Testis (tissue), 2 donors: ENCODE measurements at regions not wholly inside any gene's neighbourhood (a gene's known extent, or its start where the extent isn't known, plus 50 kb on each side); places are given as distances from the start of the nearest gene placed in this dataset.

Experiments
- DNase-seq: peaks from one replicate; pipeline ENCODE4 v3.0.0-alpha.2; 2019
- H3K27ac ChIP-seq, 2 donors: fragments of 200-600 bp; sonication (generic); one replicate each; pipeline ENCODE4 v1.5.1; 2019
- H3K27me3 ChIP-seq: fragments of 200-600 bp; sonication (generic); one replicate; pipeline ENCODE4 v1.5.1; 2019
- H3K36me3 ChIP-seq: fragments of 200-600 bp; sonication (generic); one replicate; pipeline ENCODE4 v1.5.1; 2017; ENCODE audit warnings: low read depth; ENCODE audit errors: missing control alignments
- H3K4me1 ChIP-seq: fragments of 200-600 bp; sonication (generic); one replicate; pipeline ENCODE4 v1.5.1; 2019
- H3K4me3 ChIP-seq, 2 donors: fragments of 200-600 bp; sonication (generic); one replicate each; pipeline ENCODE4 v1.5.1; 2017 to 2019
- H3K9me3 ChIP-seq: fragments of 200-600 bp; sonication (generic); one replicate; pipeline ENCODE4 v1.5.1; 2017
- POLR2A ChIP-seq: fragments of 450-650 bp; IDR thresholded peaks from one replicate; pipeline ENCODE4 v1.6.1; 2017; ENCODE audit warnings: antibody characterized with exemption, mild to moderate bottlenecking, moderate library complexity
- WGBS, 2 donors: methylation state at CpG; one replicate each; pipeline ENCODE4 v1.1.5; 2018; 5-methylcytosine and 5-hydroxymethylcytosine counted together
- intact Hi-C: fragments of 100-400 bp; cut with DNase I; formaldehyde crosslinking; loops from one replicate; pipeline ENCODE4 v1.15.1; 2023; ENCODE audit warnings: low total_unique reads
- TF ChIP-seq, protein P1 (sequence below), 3 experiments: fragments of 450-650 bp in 2 of 3; fragments of 200-600 bp in 1 of 3; sonication (generic) in 1 of 3; IDR thresholded peaks; one replicate each; pipeline ENCODE4 v1.5.1; 2016 to 2019; ENCODE audit warnings: antibody characterized with exemption in 3 of 3, mild to moderate bottlenecking in 2 of 3, moderate library complexity in 1 of 3

DNA sequence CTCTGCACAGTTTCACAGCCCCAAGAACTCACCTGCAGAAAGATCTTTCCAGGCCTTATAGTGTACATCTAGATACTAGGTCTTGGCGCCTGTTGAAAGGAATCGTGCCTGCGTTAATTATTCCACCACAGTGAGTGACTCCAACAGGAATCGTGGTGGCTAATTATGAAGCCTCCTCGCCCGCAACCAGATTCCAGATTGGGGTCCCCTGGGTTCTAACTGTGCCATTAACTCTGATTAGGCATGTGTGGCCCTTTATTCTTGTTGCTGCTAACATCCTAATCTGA is 295.3 kb upstream of the MAF start:
- no peaks in the 10 kb centered on the region for H3K4me1 ChIP-seq
- intact Hi-C loops: no loop called here
- DNase-seq: no peak
- WGBS, 2 donors: 86 to 90% methylated on average over 6 of the region's 6 CpGs
- H3K27me3 ChIP-seq: no peaks in the 10 kb centered on the region
- H3K36me3 ChIP-seq: no peaks in the 10 kb centered on the region
- H3K27ac ChIP-seq: no peak overlapping the region
- no peak overlapping the region for H3K4me3 ChIP-seq
- TF ChIP-seq POLR2A: no peak
- TF ChIP-seq, protein P1, sequence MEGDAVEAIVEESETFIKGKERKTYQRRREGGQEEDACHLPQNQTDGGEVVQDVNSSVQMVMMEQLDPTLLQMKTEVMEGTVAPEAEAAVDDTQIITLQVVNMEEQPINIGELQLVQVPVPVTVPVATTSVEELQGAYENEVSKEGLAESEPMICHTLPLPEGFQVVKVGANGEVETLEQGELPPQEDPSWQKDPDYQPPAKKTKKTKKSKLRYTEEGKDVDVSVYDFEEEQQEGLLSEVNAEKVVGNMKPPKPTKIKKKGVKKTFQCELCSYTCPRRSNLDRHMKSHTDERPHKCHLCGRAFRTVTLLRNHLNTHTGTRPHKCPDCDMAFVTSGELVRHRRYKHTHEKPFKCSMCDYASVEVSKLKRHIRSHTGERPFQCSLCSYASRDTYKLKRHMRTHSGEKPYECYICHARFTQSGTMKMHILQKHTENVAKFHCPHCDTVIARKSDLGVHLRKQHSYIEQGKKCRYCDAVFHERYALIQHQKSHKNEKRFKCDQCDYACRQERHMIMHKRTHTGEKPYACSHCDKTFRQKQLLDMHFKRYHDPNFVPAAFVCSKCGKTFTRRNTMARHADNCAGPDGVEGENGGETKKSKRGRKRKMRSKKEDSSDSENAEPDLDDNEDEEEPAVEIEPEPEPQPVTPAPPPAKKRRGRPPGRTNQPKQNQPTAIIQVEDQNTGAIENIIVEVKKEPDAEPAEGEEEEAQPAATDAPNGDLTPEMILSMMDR (IDR thresholded peaks at IDR 0.05): no peak
- H3K9me3 ChIP-seq: no peaks in the 10 kb centered on the region

DNA sequence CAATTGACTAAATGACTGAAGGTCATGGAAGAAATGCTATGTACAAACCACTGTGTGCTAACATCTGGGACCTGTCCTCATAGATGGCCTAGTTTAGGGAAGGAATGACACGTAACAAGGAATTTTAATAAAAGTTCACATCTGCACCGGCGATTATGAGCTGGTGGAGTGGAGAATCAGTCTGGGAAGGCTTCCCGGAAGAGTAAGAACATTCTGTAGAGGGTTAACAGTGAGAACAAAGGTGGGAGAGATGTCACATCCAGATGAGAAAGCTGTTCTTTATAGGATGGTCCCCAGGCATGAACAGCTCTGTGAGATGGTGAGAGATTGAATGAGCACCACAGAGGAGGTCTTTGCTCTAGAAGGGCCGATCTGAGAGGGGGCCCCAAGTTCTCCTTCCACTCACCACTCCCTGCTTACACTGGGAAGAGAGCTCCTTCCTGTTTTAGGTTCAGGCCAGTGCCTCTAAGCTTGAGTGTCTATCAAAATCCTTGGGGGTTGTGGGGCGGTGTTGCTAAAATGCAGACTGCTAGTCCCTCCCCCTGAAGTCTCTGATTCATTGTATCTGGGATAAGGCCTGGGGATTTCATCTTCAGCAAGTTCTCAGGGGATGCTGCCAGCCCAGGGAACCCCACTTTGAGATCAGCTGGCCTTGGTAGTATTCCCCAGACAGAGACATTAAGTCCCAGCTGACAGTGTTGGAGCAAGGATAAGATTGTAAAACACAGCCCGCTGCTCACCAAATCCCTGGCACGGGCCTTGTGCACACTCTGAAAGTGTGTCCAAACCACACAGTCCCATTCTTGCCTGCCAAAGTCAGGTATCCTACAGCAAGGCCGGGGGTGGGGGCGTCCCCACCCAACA is 294.7 kb upstream of the MAF start:
- TF ChIP-seq, protein P1 (IDR thresholded peaks at IDR 0.05): no peak
- TF ChIP-seq POLR2A: no peak
- Histone ChIP-seq H3K36me3 (no peaks in the 10 kb centered on the region), H3K4me1 (no peaks in the 10 kb centered on the region), H3K27ac (no peak overlapping the region), H3K27me3 (no peaks in the 10 kb centered on the region), H3K4me3 (no peak overlapping the region), H3K9me3 (no peaks in the 10 kb centered on the region)
- intact Hi-C loops: no loop called here
- WGBS, 2 donors: 91 to 97% methylated on average over 7 to 10 of the region's 10 CpGs
- no peak for DNase-seq

DNA sequence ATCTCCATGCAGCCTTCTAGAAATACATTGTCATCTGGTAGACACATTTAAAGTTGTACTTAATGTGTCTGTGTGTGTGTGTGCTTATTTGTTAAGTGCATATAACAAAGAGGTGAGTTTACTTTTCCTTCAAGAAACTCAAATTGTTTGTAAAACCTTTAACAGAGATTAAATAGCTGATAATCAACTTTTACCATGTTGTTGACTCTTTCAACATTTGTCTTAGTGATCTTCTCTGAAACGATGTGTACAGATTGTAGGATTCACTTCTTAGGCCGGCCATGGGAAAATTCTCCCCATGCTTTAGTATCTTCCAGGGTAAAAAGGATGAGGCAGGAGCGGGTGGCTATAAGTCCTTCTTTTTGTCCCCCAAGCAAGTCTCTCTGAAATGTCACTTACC is 292.9 kb upstream of the MAF start:
- no peak for DNase-seq
- WGBS, 2 donors: 78 to 92% methylated on average over 3 of the region's 3 CpGs
- no peak overlapping the region for H3K27ac ChIP-seq
- H3K36me3 ChIP-seq: no peaks in the 10 kb centered on the region
- H3K27me3 ChIP-seq: no peaks in the 10 kb centered on the region
- H3K9me3 ChIP-seq: no peaks in the 10 kb centered on the region
- intact Hi-C loops: no loop called here
- TF ChIP-seq, protein P1 (IDR thresholded peaks at IDR 0.05): no peak
- TF ChIP-seq POLR2A: no peak
- no peaks in the 10 kb centered on the region for H3K4me1 ChIP-seq
- no peak overlapping the region for H3K4me3 ChIP-seq

DNA sequence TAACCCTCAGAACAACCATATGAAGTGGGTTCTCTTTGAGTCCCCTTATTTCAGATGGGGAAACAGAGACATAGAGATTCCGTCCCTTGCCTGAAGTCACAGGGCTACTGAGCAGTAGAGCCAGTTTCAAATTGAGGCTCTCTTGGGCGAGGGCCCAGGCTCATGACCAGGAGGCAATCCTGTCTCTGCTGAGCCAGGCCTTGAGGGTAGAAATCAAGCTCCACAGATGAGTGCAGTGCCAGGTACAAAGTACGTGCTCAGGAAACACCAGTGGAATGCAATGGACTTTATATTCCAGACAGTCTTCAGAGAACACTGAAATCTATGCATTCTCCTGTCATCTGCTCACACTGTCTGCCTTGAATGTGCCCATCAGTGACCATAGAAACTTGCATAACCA is 291.7 kb upstream of the MAF start:
- no peak for DNase-seq
- H3K4me1 ChIP-seq: no peaks in the 10 kb centered on the region
- no peaks in the 10 kb centered on the region for H3K27me3 ChIP-seq
- intact Hi-C loops: no loop called here
- no peak overlapping the region for H3K27ac ChIP-seq
- H3K36me3 ChIP-seq: no peaks in the 10 kb centered on the region
- no peak overlapping the region for H3K4me3 ChIP-seq
- WGBS, 2 donors: 72 to 90% methylated on average over 3 of the region's 3 CpGs
- H3K9me3 ChIP-seq: no peaks in the 10 kb centered on the region
- TF ChIP-seq POLR2A: no peak
- TF ChIP-seq, protein P1 (IDR thresholded peaks at IDR 0.05): no peak

DNA sequence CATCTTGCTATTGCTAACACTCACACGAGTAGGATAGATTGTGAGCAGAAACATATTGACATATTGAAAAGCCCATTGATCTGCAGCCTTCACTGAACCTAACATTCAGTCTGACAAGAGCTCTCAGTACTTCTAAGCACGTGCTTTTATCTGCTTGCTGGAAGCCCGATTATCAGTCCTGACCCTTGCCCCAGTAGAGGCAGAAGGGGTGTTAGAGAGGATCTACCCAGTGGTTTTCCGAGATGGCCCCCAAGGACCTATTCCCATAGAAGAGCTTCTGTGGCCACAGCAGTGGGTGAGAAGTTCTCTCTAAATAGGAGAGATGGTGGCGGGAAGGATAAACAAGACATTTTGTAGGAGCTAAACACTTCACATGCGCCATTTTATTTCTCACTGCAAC is 290.9 kb upstream of the MAF start:
- H3K4me3 ChIP-seq: no peak overlapping the region
- WGBS, 2 donors: 89% methylated on average over 6 of the region's 6 CpGs
- intact Hi-C loops: no loop called here

More for the DNA sequence above, 290.9 kb upstream of the MAF start:
- H3K27ac ChIP-seq: no peak overlapping the region
- H3K4me1 ChIP-seq: no peaks in the 10 kb centered on the region
- TF ChIP-seq, protein P1 (IDR thresholded peaks at IDR 0.05): no peak
- TF ChIP-seq POLR2A: no peak
- H3K36me3 ChIP-seq: no peaks in the 10 kb centered on the region
- DNase-seq: no peak
- H3K27me3 ChIP-seq: no peaks in the 10 kb centered on the region
- no peaks in the 10 kb centered on the region for H3K9me3 ChIP-seq
